Dermis microvascular lymphatic vessel endothelial cell (primary cell): ENCODE measurements at regions not wholly inside any gene's neighbourhood (a gene's known extent, or its start where the extent isn't known, plus 50 kb on each side); places are given as distances from the start of the nearest gene placed in this dataset.
A peak's percentile ranks its signal among the peaks of the same experiment; 100 is the strongest.
"Not testable (repeated sequence)": the region's sequence is repeated elsewhere in the genome, so short reads cannot be mapped to it uniquely, and the experiment has no call there.

Source experiments
- DNase-seq, 2 donors: peaks; one replicate each; pipeline versions ENCODE4 v3.0.0 to v3.0.0-alpha.2; 2010; ENCODE audit warnings: low read depth in 2 of 2

DNA sequence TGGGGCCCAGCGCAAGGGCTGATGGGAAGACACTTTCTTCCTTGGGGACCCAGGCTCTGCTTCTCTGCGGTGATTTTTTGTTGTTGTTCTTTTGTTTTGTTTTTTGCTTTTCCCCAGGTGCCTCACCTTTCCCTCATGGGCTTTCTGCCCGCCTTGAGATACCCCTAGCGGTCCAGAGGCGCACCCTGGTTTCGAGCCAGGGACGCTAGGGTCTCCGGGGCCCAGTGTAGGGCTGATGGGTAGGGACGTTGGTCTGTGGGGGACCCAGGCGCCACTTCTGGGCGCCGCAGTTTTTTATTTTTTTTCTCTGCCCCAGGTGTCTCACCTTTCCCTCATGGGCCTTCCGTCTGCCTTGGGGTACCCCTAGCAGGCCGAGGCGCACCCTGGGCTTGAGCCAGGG, 192.7 kb downstream of the POTEG start:
- DNase-seq = not testable (repeated sequence)

DNA sequence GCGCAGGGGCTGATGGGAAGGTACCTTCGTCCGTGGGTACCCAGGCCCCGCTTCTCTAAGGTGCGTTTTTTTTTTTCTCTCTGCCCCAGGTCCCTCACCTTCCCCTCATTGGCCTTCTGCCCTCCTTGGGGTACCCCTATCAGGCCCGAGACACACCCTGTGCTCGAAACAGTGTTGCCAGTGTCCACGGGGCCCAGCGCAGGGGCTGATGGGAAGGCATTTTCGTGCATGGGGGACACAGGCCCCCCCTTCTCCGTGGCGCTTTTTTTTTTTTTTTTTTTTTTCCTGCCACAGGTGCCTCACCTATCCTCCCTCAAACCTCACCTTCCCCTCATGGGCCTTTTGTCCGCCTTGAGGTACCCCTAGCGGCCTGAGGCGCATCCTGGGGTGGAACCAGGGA, 191.6 kb downstream of the POTEG start:
- DNase-seq = not testable (repeated sequence)

DNA sequence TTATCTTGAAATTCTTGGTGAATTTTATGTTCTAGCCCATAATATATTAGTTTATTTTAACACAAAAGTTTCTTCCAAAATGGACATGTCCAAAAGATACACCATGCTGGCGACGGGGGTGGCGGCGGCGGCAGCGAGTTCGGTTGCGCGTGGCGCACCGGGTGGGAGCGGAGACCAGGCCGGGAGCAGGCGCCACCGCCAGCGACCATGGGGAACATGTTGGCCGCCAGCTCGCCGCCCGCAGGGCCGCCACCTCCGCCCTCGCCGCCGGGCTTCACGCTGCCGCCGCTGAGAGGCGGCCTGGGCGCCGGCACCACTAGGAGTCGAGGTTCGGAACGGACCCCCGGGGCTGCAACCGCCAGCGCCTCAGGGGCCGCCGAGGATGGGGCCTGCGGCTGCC, 167.2 kb downstream of the POTEG start:
- not testable (repeated sequence) for DNase-seq

DNA sequence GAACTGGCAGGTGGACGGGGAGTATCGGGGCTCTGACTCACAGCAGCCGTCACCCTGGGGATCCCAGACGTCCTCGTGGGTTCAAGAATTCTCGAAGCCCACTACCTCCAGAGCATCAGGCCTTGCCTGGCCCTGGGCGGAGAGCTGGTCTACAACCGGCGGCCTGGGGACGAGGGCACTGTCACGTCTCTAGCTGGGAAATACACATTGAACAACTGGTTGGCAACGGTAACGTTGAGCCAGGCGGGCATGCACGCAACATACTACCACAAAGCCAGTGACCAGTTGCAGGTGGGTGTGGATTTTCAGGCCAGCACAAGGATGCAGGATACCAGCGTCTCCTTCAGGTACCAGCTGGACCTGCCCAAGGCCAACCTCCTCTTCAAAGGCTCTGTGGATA, 166.5 kb downstream of the POTEG start:
- DNase-seq = peak in 1 of 2 donors; percentile 0

DNA sequence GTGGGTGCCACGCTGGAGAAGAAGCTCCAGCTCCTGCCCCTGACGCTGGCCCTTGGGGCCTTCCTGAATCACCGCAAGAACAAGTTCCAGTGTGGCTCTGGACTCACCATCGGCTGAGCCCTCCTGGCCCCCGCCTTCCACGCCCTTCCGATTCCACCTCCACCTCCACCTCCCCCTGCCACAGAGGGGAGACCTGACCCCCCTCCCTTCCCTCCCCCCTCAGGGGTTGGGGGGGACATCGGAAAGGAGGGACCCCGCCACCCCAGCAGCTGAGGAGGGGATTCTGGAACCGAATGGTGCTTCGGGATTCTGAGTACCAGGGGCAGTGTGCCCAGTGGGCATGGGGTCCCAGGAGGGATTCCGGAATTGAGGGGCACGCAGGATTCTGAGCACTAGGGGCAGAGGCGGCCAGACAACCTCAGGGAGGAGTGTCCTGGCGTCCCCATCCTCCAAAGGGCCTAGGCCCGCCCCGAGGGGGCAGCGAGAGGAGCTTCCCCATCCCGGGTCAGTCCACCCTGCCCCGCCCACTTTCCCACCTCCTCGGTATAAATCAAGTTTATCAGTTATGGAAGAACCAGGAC, 166.0 kb downstream of the POTEG start:
- not testable (repeated sequence) for DNase-seq

DNA sequence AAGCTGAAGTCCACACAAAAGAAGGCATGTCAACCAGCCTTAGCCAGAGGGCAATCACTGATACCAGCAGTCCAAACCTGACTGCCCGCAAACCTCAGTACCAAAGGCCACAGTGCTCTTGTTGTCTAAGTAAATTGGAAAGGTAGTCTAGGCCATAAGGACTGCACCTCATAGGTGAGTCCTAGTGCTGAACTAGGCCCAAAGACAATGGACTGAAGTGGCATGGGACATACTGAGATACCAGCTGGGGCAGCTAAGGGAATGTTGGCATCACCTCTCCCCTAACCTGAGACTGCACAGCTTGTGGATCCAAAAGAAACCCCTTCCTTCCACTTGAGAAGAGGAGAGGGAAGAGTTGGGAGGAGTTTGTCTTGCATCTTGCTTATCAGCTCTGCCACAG, 161.9 kb downstream of the POTEG start:
- not testable (repeated sequence) for DNase-seq

DNA sequence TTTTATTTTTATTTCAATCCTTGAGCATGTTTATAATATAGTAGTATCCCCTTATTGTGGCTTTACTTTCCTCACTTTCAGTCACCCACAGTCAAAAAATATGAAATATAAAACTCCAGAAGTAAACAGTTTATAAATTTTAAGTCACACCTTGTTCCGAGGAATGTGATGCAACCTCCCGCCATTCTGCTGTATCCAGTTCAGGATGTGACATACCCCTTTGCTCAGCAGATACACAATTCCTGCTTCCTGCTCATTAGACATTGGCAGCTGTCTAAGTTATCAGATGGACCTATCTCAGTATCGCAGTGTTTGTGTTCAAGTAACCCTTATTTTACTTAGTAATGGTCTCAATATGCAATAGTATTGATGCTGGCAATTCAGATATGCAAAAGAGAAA, 144.5 kb downstream of the POTEG start:
- peak in 1 of 2 donors; percentile 32 for DNase-seq

DNA sequence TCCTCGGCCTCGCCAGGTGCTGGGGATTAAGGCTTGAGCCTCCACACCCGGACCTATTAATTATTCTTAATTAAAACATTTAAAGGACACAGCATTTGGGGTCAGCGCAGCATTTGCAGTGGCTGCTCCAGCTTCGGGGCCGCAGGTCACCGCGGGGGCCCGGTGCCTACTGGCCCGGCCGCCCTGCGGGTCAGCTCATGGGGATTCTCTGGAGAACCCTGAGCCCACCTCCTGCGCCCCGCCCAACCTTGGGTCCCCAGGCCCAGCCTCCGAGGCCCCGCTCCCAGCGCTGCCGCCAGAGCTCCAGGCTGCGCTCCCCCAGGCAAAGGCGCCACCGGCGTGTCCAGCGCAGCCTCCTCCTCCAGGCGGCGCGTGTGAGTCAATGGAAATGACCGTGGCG, 133.9 kb downstream of the POTEG start:
- not testable (repeated sequence) for DNase-seq

DNA sequence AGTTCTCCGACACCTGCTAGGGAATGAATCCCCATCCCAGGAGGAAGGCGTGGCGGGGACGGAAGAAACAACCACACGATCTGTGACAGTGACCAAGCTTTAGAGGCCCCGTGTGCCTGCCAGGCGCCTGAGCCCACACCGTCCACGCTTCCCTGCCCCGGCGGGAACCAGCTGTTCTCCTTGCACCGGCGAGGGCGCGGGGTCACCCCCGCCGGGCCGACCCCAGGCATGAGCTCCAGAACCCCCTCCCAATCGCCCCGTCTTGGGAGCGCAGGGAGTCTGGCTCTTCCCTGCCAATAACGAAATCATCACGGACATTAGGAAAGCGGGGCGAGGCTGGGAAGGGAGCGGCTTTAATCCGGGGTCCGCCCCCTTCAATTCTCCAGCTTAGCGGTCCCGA, 133.3 kb downstream of the POTEG start:
- DNase-seq = not testable (repeated sequence)

DNA sequence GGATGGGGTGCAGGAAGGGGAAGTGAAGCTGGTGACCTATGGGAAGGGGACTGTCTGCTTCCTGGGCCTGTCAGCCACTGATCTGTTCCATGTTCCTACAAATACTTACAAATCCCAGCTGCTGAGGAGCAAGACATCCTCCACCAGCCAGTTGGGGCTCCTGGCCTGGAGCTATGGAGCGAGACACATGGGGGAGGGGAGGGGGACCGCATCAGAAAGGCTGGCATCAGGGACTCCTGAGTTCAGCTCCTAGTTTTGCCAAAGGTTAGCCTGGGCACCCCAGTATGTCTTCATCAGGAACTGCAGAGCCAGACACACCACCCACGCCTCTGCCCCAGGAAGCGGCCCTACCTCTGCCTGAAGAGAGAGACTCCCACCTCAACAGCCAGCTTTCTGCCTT, 130.3 kb downstream of the POTEG start:
- DNase-seq = not testable (repeated sequence)

DNA sequence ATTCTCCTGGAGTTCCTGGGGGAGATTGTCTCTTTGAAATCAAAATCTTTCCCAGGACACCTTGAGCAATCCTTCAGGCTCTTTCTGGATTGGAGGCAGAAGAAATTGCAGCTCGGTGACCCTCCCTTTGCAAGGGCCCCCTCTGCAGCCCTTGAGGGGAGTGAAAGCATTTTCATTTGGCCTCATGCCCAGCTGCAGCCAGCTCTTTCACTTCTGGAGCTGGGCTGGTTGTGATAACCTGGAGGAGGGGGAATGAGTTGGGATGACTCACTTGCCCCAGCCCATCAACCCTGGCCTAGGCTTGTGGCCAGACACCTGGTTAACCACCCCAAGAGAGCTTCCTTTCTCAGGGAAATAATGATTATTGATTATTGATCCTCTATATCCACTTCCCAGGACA, 129.7 kb downstream of the POTEG start:
- DNase-seq = not testable (repeated sequence)

DNA sequence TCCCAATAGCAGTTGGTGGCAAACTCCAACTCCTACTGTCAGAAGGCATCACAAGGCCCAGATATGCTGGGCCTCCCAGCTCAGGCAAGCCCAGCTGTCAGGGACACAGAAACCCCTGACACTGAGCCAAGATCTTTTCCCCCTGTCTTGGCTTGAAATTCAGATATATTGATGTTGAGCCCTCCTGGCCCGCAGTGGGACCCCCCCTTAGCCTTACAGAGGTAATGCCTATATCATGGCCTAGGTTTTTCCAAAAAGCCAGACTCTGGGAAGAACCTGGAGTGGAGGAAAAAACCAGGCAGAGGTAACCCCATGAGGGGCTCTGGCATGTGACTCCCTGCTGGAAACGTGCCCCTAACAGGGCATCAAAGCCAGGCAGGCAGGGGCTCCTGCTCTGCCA, 129.2 kb downstream of the POTEG start:
- not testable (repeated sequence) for DNase-seq

DNA sequence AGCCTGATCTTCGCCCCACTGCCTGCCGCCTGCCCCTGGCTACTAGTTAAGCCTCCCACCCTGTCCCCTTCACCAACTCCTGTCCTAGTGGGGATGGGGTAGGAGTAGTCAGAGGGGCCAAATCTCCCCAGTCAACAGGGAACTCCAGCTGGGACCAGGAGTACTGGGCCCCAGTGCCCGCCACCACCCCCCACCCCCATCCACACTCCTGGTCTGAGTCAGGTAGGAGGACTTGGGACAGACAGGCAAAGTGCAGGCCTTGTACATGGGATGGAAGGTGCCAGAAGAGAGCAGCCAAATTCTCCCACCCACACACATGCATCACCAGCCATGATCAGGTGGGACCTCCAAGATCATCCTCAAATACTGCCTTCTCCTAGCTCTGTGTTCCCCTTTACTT, 128.4 kb downstream of the POTEG start:
- DNase-seq = not testable (repeated sequence)

DNA sequence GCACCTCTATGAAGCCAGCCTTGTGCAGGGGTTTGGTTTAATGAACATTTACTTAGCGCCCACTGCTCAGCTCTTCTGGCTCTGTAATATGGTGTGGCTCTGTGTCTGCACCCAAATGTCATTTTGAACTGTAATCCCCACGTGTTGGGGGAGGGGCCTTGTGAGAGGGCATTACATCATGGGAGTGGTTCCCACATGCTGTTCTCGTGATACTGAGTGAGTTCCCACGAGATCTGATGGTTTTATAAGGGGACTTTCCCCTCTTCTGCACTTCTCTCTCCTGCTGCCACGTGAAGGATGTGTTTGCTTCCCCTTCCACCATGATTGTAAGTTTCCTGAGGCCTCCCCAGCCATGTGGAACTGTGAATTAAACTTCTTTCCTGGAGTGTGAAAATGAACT, 127.7 kb downstream of the POTEG start:
- not testable (repeated sequence) for DNase-seq

DNA sequence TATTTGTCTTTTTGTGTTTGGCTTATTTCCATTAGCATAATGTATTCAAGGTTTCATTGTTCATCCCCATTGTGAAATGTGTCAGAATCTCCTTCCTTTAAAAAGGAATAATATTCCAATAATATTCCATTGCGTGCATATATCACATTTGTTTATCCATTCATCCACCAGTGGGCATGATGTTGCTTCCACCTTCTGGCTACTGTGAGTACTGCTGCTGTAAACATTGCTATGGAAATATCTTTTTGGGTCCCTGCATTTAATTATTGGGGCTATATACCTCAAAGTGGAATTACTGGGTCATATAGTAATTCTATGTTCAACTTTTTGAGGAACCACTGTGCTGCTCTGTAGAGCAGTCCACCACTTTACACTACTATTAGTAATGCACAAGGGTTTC, 123.1 kb downstream of the POTEG start:
- not testable (repeated sequence) for DNase-seq

DNA sequence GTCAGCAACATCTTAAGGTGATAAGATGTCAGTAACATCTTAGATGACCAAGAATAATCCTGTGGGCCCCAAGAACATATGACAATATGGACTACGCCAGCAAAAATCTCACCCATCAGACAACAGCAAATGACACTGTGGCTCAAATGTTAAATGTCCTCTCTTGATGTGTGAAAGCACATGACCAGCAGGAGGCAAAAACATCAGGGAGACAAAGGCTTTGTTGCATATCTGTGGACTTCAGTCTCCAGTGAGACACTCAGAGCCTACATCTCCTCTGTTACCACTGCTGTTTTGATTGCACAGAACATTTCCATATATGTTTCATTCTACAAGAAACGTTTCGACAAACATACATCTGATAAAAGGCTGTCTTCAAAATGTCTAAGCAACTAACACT, 103.5 kb downstream of the POTEG start:
- not testable (repeated sequence) for DNase-seq

DNA sequence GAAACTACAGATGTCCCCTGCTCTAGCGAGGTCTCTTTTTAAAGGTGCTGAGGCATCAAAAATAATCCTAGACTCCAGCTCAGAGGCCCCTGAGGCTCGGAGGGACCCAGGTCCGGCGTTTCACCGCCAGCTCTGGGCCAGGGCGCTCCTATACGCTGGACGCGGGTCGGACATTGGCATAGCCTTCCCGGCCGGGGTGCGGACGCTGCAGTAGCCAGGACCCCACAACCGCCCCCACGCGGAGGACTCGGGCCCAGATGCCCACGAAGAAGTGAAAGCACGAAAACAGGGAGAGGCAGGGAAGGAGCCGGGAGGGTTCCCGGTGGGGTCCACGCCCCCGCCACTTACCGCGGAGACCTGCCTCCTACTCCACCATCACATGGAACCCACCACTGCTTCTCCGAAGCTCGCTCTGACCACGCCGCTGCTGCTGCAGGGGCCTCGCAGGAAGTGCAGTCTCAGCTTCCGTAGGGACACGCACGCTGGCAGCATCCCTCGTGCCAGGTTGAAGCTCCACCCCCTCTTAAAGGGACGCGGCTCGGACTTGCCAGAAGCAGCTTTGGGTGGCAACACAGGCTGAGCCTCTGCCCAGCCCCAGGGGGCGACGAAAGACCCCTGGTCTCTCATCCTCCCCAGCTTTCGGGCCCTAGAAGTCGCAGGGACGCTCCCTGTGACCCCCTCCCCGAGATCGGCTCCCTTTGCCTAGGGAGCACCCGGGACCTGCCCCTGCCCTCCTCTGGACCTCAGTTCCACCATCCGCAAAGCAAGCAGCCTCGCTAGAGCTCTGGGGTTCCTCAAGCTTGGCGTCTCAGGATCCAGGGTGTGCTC, 96.7 kb downstream of the POTEG start:
- DNase-seq = not testable (repeated sequence)

DNA sequence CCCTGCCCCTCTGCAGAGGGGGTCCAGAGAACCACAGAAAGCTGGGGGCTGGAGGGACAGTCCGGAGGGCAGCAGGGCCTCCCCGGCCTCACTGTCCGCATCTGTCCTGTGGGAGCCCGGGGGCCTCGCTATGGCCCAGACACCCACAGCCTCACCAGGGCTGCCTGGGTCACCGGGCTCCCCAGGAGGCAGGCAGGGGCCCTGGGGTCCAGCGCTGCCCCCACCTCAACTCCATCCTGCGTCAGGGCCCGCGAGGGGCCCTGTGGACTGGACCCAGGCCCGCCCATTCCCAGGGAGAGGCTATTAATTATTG, 96.1 kb downstream of the POTEG start:
- DNase-seq = not testable (repeated sequence)

DNA sequence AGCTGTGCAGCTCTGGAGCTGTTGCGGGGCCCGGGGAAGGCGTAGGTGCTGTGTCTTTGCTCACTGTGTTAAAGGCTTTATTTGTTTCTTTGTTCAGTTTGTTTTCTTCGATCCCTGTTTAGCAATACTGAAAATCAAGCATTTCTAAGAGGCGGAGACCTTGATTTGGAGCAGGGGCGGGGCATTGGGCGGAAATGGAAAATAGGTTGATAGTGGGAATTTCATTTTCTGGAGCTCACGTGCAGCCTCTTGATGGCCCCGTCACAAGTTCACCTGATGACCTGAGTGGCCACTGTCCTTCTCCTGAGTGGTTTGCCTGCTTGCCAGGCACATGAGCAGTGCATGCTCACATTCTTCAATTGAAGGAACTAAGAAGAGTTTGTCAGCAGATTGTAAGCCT, 93.2 kb downstream of the POTEG start:
- DNase-seq = not testable (repeated sequence)

DNA sequence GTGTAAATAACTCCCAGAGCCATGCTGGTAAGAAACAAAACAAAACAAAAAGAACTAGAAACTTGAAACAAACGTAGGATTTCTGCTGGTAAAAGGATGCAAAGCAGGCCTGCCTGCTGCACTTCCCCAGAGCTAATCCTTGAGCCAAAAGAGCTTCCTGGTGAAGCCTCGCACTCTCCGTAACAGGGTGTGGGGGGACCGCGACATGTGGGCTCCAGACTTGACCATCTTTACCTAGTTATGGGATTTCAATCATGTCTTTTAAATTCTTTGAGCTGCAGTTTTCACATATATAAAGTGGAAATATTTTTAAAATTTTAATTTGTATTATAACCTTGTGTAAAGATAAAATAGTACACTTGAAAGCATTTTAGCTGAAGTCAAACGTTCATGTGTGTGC, 92.5 kb downstream of the POTEG start:
- not testable (repeated sequence) for DNase-seq

DNA sequence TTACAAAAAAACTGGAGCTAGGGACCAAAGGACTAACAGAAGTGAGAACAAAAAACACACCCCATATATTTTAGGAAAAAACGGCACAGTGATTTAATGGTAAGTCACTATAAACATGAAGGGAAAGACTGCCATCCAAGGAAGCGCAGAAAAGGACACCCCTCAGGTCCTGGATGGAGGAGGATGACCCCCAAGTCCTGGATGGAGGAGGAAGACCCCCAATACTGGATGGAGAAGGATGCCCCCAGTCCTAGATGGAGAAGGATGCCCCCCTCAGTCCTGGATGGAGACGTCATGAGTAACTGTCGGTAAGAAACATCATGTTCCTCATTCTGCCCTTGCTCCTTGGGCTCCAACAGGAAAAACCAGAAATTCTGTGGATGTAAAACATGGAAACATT, 89.9 kb downstream of the POTEG start:
- DNase-seq = not testable (repeated sequence)

DNA sequence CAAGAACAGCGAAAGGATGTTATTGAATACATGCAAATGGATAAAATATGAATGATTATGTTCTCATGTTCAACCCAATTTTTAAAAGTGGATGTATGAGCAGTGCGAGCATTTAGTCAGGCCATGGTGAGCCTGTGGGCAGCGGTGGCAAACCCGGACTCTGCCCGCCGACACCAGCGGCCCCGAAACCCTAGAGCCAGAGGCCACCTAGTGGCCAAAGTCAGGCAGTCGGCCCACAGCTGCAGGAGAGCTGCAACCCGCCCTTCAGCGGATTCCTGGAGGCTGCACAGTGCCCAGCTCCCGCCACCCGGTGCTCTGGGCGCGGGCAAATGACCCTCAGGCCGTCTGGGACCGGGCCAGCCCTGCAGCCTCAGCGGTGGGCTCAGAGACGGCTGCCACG, 89.5 kb downstream of the POTEG start:
- DNase-seq = not testable (repeated sequence)

DNA sequence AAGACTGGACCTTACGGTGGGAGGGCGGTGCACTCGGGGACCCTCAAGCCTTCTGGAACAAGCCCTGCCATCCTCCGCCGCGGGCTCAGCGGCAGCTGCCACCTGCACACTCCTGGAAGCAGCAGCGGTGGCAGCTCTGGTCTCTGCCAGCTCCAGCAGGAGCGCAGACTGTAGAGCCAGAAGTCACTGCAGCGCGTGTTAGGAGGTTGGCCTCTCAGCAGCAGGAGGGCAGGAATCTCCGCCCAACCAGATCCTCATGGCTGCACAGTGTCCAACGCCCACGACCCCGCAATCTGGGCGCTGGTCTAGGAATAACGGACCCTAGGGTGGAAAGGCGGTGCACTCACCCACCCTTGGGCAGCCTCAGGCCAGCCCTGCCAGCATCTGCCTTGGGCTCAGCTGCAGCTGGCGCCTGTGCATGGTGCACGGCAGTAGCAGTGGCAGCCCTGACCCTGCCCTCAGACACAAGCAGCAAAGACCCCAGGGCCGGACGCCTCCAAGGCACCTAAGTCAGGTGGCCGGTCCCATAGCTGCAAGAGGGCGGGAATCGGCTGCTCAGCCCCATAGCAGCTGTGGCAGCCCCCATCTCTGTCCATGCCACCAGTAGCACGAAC, 88.7 kb downstream of the POTEG start:
- DNase-seq = not testable (repeated sequence)
